ENCODE measurements at regions not wholly inside any gene's neighbourhood (a gene's known extent, or its start where the extent isn't known, plus 50 kb on each side); places are given as distances from the start of the nearest gene placed in this dataset.

DNA sequence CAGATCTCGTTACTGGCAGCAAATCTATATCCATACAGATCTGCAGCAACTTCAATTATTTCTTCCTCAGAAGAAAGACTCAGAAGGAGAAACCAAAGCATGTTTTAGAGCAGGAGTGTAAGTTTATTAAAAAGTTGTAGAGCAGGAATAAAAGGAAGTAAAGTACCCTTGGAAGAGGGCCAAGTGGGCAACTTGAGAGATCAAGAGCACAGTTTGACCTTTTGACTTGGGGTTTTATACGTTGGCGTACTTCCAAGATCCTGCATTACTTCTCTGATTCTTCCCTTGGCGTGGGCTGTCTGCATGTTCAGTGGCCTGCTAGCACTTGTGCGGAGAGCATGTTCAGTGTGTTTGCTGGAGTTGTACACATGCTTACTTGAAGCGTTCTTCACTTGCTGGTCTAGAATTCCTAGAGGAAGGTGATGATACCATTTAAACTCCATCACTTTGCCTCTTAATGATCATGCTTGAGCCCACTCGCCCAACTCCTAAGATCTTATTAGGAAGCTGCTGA, 1114.7 kb upstream of the PABPC4L start:
- ATAC-seq (no peak), DNase-seq (ENCODE audit: low read depth, low spot score) (no peak)
- Histone ChIP-seq H3K9me2 (ENCODE audit: insufficient read depth) (no peaks in the 10 kb centered on the region), H3K4me1 (ENCODE audit: control insufficient read depth in 1 of 2, insufficient read depth in 2 of 2, low read length in 2 of 2) (no peaks in the 10 kb centered on the region), H3K9ac (ENCODE audit: low read length) (no peak overlapping the region), H3K9me3 (ENCODE audit: control insufficient read depth in 1 of 2, insufficient read depth in 1 of 2, low read depth in 1 of 2, low read length in 2 of 2) (no peaks in the 10 kb centered on the region), H2AFZ (ENCODE audit: low read depth, low read length, poor library complexity, severe bottlenecking) (no peak overlapping the region), H3K27ac (ENCODE audit: low read depth, low read length) (no peak overlapping the region), H3K36me3 (ENCODE audit: control insufficient read depth in 1 of 2, insufficient read depth in 2 of 2, low read length in 2 of 2) (no peaks in the 10 kb centered on the region), H3K79me2 (ENCODE audit: insufficient read depth, low read length) (no peaks in the 10 kb centered on the region), H3K4me3 (replicated peaks in 1 of 2; ENCODE audit: low read depth in 1 of 2, low read length in 2 of 2) (no peak overlapping the region), H4K20me1 (ENCODE audit: insufficient read depth) (no peaks in the 10 kb centered on the region), H3K27me3 (ENCODE audit: insufficient read depth, low read length) (no peaks in the 10 kb centered on the region), H3K4me2 (ENCODE audit: low read length) (no peak overlapping the region)
- CTCF ChIA-PET, result no interaction called here
- RAD21 ChIA-PET (ENCODE audit: low non-redundant PET in 1 of 2, low total read pairs in 2 of 2, uncharacterized antibody in 2 of 2, unreplicated experiment in 2 of 2), result no interaction called here
- TF ChIP-seq CBX3 (IDR thresholded peaks at IDR 0.05; ENCODE audit: low read depth) (no peak), ELF1 (IDR thresholded peaks at IDR 0.05; ENCODE audit: borderline replicate concordance, low read depth) (no peak), EGR1 (IDR thresholded peaks at IDR 0.05; ENCODE audit: low read depth) (no peak), SP1 (IDR thresholded peaks at IDR 0.05; ENCODE audit: low read depth) (no peak), CEBPB (IDR thresholded peaks at IDR 0.05; ENCODE audit: low read depth) (no peak), SIN3A (IDR thresholded peaks at IDR 0.05; ENCODE audit: low read depth) (no peak), RAD21 (IDR thresholded peaks at IDR 0.05; ENCODE audit: low read depth) (no peak), EZH2phosphoT487 (IDR thresholded peaks at IDR 0.05; ENCODE audit: borderline replicate concordance) (no peak), EZH2 (IDR thresholded peaks at IDR 0.05) (no peak), TCF7L2 (IDR thresholded peaks at IDR 0.05; ENCODE audit: borderline replicate concordance, extremely low read depth, insufficient read depth, insufficient read length) (no peak), POLR2A (IDR thresholded peaks at IDR 0.05; ENCODE audit: borderline replicate concordance, extremely low read depth, insufficient read depth, insufficient read length) (no peak), ZFX (IDR thresholded peaks at IDR 0.05) (no peak), SRF (IDR thresholded peaks at IDR 0.05; ENCODE audit: low read depth) (no peak)
- TF ChIP-seq, protein P1, sequence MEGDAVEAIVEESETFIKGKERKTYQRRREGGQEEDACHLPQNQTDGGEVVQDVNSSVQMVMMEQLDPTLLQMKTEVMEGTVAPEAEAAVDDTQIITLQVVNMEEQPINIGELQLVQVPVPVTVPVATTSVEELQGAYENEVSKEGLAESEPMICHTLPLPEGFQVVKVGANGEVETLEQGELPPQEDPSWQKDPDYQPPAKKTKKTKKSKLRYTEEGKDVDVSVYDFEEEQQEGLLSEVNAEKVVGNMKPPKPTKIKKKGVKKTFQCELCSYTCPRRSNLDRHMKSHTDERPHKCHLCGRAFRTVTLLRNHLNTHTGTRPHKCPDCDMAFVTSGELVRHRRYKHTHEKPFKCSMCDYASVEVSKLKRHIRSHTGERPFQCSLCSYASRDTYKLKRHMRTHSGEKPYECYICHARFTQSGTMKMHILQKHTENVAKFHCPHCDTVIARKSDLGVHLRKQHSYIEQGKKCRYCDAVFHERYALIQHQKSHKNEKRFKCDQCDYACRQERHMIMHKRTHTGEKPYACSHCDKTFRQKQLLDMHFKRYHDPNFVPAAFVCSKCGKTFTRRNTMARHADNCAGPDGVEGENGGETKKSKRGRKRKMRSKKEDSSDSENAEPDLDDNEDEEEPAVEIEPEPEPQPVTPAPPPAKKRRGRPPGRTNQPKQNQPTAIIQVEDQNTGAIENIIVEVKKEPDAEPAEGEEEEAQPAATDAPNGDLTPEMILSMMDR (IDR thresholded peaks at IDR 0.05 in 2 of 3, conservative IDR thresholded peaks at IDR 0.05 in 1 of 3; ENCODE audit: borderline replicate concordance in 1 of 3, insufficient read depth in 1 of 3, low read depth in 2 of 3, low read length in 2 of 3), result no peak
- TF ChIP-seq, protein P2, sequence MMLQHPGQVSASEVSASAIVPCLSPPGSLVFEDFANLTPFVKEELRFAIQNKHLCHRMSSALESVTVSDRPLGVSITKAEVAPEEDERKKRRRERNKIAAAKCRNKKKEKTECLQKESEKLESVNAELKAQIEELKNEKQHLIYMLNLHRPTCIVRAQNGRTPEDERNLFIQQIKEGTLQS (IDR thresholded peaks at IDR 0.05), result no peak
- TF ChIP-seq, protein P3, sequence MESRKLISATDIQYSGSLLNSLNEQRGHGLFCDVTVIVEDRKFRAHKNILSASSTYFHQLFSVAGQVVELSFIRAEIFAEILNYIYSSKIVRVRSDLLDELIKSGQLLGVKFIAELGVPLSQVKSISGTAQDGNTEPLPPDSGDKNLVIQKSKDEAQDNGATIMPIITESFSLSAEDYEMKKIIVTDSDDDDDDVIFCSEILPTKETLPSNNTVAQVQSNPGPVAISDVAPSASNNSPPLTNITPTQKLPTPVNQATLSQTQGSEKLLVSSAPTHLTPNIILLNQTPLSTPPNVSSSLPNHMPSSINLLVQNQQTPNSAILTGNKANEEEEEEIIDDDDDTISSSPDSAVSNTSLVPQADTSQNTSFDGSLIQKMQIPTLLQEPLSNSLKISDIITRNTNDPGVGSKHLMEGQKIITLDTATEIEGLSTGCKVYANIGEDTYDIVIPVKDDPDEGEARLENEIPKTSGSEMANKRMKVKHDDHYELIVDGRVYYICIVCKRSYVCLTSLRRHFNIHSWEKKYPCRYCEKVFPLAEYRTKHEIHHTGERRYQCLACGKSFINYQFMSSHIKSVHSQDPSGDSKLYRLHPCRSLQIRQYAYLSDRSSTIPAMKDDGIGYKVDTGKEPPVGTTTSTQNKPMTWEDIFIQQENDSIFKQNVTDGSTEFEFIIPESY (IDR thresholded peaks at IDR 0.05; ENCODE audit: extremely low read depth, insufficient replicate concordance, low read length), result no peak
- POLR2A ChIA-PET, result no interaction called here
- BruUV-seq (replicated peaks), result no TSS peak
- intact Hi-C loops (cut with micrococcal nuclease), result no loop called here

All from HCT116 (cell line).